Mesendoderm (in vitro differentiated cells): ENCODE measurements at regions not wholly inside any gene's neighbourhood (a gene's known extent, or its start where the extent isn't known, plus 50 kb on each side); places are given as distances from the start of the nearest gene placed in this dataset.

Experiments
- DNase-seq: peaks from one replicate; pipeline ENCODE4 v3.0.0; 2013
- H2AK5ac ChIP-seq: 2 replicates; pipeline ENCODE4 v1.6.1; 2013; ENCODE audit warnings: low read length, inconsistent platforms
- H2BK120ac ChIP-seq: 2 replicates; pipeline ENCODE4 v1.6.1; 2013; ENCODE audit warnings: low read depth, mild to moderate bottlenecking, low read length, moderate library complexity, mixed read lengths
- H2BK15ac ChIP-seq: replicated peaks from 2 replicates; pipeline ENCODE4 v1.6.1; 2013; ENCODE audit warnings: low read depth, mild to moderate bottlenecking, moderate library complexity
- H2BK5ac ChIP-seq: 2 replicates; pipeline ENCODE4 v1.6.1; 2013; ENCODE audit warnings: low read length, inconsistent platforms
- H3K18ac ChIP-seq: 2 replicates; pipeline ENCODE4 v1.6.1; 2013; ENCODE audit warnings: mild to moderate bottlenecking, low read length, mixed read lengths
- H3K23ac ChIP-seq: one replicate; pipeline ENCODE4 v1.6.1; 2013; ENCODE audit warnings: low read length
- H3K27ac ChIP-seq: 2 replicates; pipeline ENCODE4 v1.5.1; 2013; ENCODE audit warnings: low read depth, mild to moderate bottlenecking, inconsistent platforms, low read length, moderate library complexity
- H3K27me3 ChIP-seq: 2 replicates; pipeline ENCODE4 v1.6.1; 2013; ENCODE audit warnings: low read length, control low read depth, mild to moderate bottlenecking, inconsistent platforms; ENCODE audit not compliant: insufficient read depth, poor library complexity
- H3K36me3 ChIP-seq: 2 replicates; pipeline ENCODE4 v1.6.1; 2013; ENCODE audit warnings: low read length, inconsistent platforms; ENCODE audit not compliant: control insufficient read depth, insufficient read depth
- H3K4ac ChIP-seq: one replicate; pipeline ENCODE4 v1.6.1; 2013; ENCODE audit warnings: low read depth, mild to moderate bottlenecking, low read length, moderate library complexity
- H3K4me1 ChIP-seq: 2 replicates; pipeline ENCODE4 v1.6.1; 2013; ENCODE audit warnings: low read depth, low read length, inconsistent platforms; ENCODE audit not compliant: control insufficient read depth
- H3K4me2 ChIP-seq: 2 replicates; pipeline ENCODE4 v1.6.1; 2013; ENCODE audit warnings: low read length
- H3K4me3 ChIP-seq: 2 replicates; pipeline ENCODE4 v1.5.1; 2013; ENCODE audit warnings: mild to moderate bottlenecking, low read length
- H3K56ac ChIP-seq: one replicate; pipeline ENCODE4 v1.6.1; 2013; ENCODE audit warnings: low read length
- H3K79me1 ChIP-seq: 2 replicates; pipeline ENCODE4 v1.6.1; 2013; ENCODE audit warnings: low read length, inconsistent platforms
- H3K79me2 ChIP-seq: 2 replicates; pipeline ENCODE4 v1.6.1; 2013; ENCODE audit warnings: mild to moderate bottlenecking, low read length; ENCODE audit not compliant: control insufficient read depth, insufficient read depth
- H3K9ac ChIP-seq: 2 replicates; pipeline ENCODE4 v1.6.1; 2013; ENCODE audit warnings: low read length, inconsistent platforms
- H4K5ac ChIP-seq: one replicate; pipeline ENCODE4 v1.6.1; 2013; ENCODE audit warnings: low read length
- H4K8ac ChIP-seq: one replicate; pipeline ENCODE4 v1.6.1; 2013; ENCODE audit warnings: low read depth, mild to moderate bottlenecking, control low read depth, low read length, moderate library complexity
- WGBS: extraction: QIAGEN DNeasy Blood & Tissue Kit; methylation state at CpG from one replicate; pipeline ENCODE4 v1.1.7; 2013; ENCODE audit warnings: low lambda C conversion rate, missing lambda C conversion rate; ENCODE audit not compliant: insufficient coverage; ENCODE audit errors: extremely low coverage; 5-methylcytosine and 5-hydroxymethylcytosine counted together

GRCh38 chr9:120018550-120018949 is 561.4 kb downstream of the CDK5RAP2 start:
- H3K79me2 ChIP-seq, result no peaks in the 10 kb centered on the region
- no peak overlapping the region for H3K56ac ChIP-seq
- DNase-seq, result no peak
- H4K8ac ChIP-seq, result no peak overlapping the region
- H2AK5ac ChIP-seq, result no peak overlapping the region
- H3K36me3 ChIP-seq, result no peaks in the 10 kb centered on the region
- H3K18ac ChIP-seq, result no peak overlapping the region
- no peak overlapping the region for H4K5ac ChIP-seq
- no peaks in the 10 kb centered on the region for H3K4me1 ChIP-seq
- H3K4me3 ChIP-seq, result no peak overlapping the region
- H2BK15ac ChIP-seq, result no peak overlapping the region
- H3K23ac ChIP-seq, result no peak overlapping the region
- H2BK120ac ChIP-seq, result no peak overlapping the region
- no peak overlapping the region for H3K27ac ChIP-seq
- H3K9ac ChIP-seq, result no peak overlapping the region
- H3K4ac ChIP-seq, result no peak overlapping the region
- no peak overlapping the region for H2BK5ac ChIP-seq
- H3K79me1 ChIP-seq, result no peaks in the 10 kb centered on the region
- H3K27me3 ChIP-seq, result no peaks in the 10 kb centered on the region
- no peak overlapping the region for H3K4me2 ChIP-seq

- Histone ChIP-seq H3K4ac (no peak overlapping the region), H3K79me2 (no peaks in the 10 kb centered on the region), H2BK120ac (no peak overlapping the region), H2AK5ac (no peak overlapping the region), H3K4me2 (no peak overlapping the region), H3K18ac (no peak overlapping the region), H2BK15ac (no peak overlapping the region), H4K8ac (no peak overlapping the region), H3K27me3 (no peaks in the 10 kb centered on the region), H2BK5ac (no peak overlapping the region), H3K27ac (no peak overlapping the region), H3K4me1 (no peaks in the 10 kb centered on the region), H3K4me3 (no peak overlapping the region), H3K36me3 (no peaks in the 10 kb centered on the region), H4K5ac (no peak overlapping the region), H3K56ac (no peak overlapping the region), H3K23ac (no peak overlapping the region), H3K79me1 (no peaks in the 10 kb centered on the region), H3K9ac (no peak overlapping the region)
- no peak for DNase-seq
- no CpG with 5 or more reads among the region's 4 CpGs for WGBS
Observed at GRCh38 chr9:120018037-120018436, 561.9 kb downstream of the CDK5RAP2 start.

- Histone ChIP-seq H2BK5ac (no peak overlapping the region), H2BK120ac (no peak overlapping the region), H3K79me2 (no peaks in the 10 kb centered on the region), H4K8ac (no peak overlapping the region), H3K4me1 (no peaks in the 10 kb centered on the region), H3K79me1 (no peaks in the 10 kb centered on the region), H2AK5ac (no peak overlapping the region), H3K18ac (no peak overlapping the region), H3K27ac (no peak overlapping the region), H2BK15ac (no peak overlapping the region), H3K4me3 (no peak overlapping the region), H3K23ac (no peak overlapping the region), H4K5ac (no peak overlapping the region), H3K9ac (no peak overlapping the region), H3K4ac (no peak overlapping the region), H3K56ac (no peak overlapping the region), H3K4me2 (no peak overlapping the region), H3K36me3 (no peaks in the 10 kb centered on the region), H3K27me3 (no peaks in the 10 kb centered on the region)
- peak; percentile 61 for DNase-seq
- no CpG with 5 or more reads among the region's 2 CpGs for WGBS
Observed at GRCh38 chr9:120016231-120016630, 563.7 kb downstream of the CDK5RAP2 start.

GRCh38 chr9:120014796-120015195 is 565.2 kb downstream of the CDK5RAP2 start:
- WGBS, result no CpG with 5 or more reads among the region's 7 CpGs
- Histone ChIP-seq H2AK5ac (no peak overlapping the region), H2BK5ac (no peak overlapping the region)

GRCh38 chr9:120009856-120010255 is 570.1 kb downstream of the CDK5RAP2 start:
- Histone ChIP-seq H3K4ac (no peak overlapping the region), H3K27ac (no peak overlapping the region), H4K8ac (no peak overlapping the region), H3K36me3 (no peaks in the 10 kb centered on the region), H2BK15ac (no peak overlapping the region), H2AK5ac (no peak overlapping the region), H3K79me1 (no peaks in the 10 kb centered on the region), H3K9ac (no peak overlapping the region), H2BK5ac (no peak overlapping the region), H3K4me3 (no peak overlapping the region), H3K79me2 (no peaks in the 10 kb centered on the region), H3K4me1 (no peaks in the 10 kb centered on the region), H3K4me2 (no peak overlapping the region), H4K5ac (no peak overlapping the region), H3K27me3 (no peaks in the 10 kb centered on the region), H3K23ac (no peak overlapping the region), H3K56ac (no peak overlapping the region), H2BK120ac (no peak overlapping the region), H3K18ac (no peak overlapping the region)
- WGBS, result no CpG with 5 or more reads among the region's 3 CpGs
- no peak for DNase-seq

More at GRCh38 chr9:120014796-120015195, 565.2 kb downstream of the CDK5RAP2 start:
- DNase-seq, result no peak
- H3K9ac ChIP-seq, result no peak overlapping the region
- H3K56ac ChIP-seq, result no peak overlapping the region
- no peak overlapping the region for H3K23ac ChIP-seq
- no peaks in the 10 kb centered on the region for H3K27me3 ChIP-seq
- H2BK15ac ChIP-seq, result no peak overlapping the region
- no peak overlapping the region for H2BK120ac ChIP-seq
- H3K4me1 ChIP-seq, result no peaks in the 10 kb centered on the region
- no peak overlapping the region for H3K27ac ChIP-seq
- H3K79me2 ChIP-seq, result no peaks in the 10 kb centered on the region
- H3K4ac ChIP-seq, result no peak overlapping the region
- no peak overlapping the region for H3K4me3 ChIP-seq
- no peak overlapping the region for H3K4me2 ChIP-seq
- H3K18ac ChIP-seq, result no peak overlapping the region
- no peaks in the 10 kb centered on the region for H3K79me1 ChIP-seq
- no peak overlapping the region for H4K8ac ChIP-seq
- no peaks in the 10 kb centered on the region for H3K36me3 ChIP-seq
- no peak overlapping the region for H4K5ac ChIP-seq

- no peak overlapping the region for H4K5ac ChIP-seq
- H3K27ac ChIP-seq, result no peak overlapping the region
- H3K23ac ChIP-seq, result no peak overlapping the region
- DNase-seq, result no peak
- no peak overlapping the region for H3K56ac ChIP-seq
- no peak overlapping the region for H2BK15ac ChIP-seq
- no peaks in the 10 kb centered on the region for H3K79me1 ChIP-seq
- no peaks in the 10 kb centered on the region for H3K36me3 ChIP-seq
- H3K4me2 ChIP-seq, result no peak overlapping the region
- H3K27me3 ChIP-seq, result no peaks in the 10 kb centered on the region
- no peak overlapping the region for H3K18ac ChIP-seq
- no peak overlapping the region for H2BK5ac ChIP-seq
- H2BK120ac ChIP-seq, result no peak overlapping the region
- H3K9ac ChIP-seq, result no peak overlapping the region
- no peak overlapping the region for H4K8ac ChIP-seq
- WGBS, result no CpG with 5 or more reads among the region's 7 CpGs
- H3K4me3 ChIP-seq, result no peak overlapping the region
- no peak overlapping the region for H3K4ac ChIP-seq
- no peaks in the 10 kb centered on the region for H3K79me2 ChIP-seq
- H3K4me1 ChIP-seq, result no peaks in the 10 kb centered on the region
- no peak overlapping the region for H2AK5ac ChIP-seq
Observed at GRCh38 chr9:120001536-120001935, 578.4 kb downstream of the CDK5RAP2 start.
